ENCODE measurements at regions not wholly inside any gene's neighbourhood (a gene's known extent, or its start where the extent isn't known, plus 50 kb on each side); places are given as distances from the start of the nearest gene placed in this dataset.

DNA sequence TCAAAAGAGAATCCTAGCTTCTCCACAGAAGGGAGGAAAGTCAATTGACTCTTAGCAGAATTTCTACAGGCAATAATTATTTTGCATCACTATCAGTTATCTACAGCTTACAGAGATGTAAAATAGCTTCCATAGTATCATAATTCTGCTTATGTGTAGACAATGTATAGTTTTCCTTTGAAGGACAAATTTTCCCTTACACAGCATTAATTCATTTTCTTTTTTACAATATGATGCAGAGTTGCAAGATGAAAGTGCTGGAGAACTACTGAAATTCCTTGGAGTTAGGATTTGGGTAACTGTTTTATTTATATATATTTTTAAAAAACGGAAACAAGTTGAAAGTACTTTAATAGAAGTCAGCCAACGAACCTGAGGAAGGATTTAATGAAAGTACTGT, 111.0 kb upstream of the CPHXL start:
- no peak for DNase-seq (ENCODE audit: low spot score in 2 of 2)
- H3K4me3 ChIP-seq, result no peak overlapping the region
- no peaks in the 10 kb centered on the region for H3K27me3 ChIP-seq
- TF ChIP-seq POLR2A (IDR thresholded peaks at IDR 0.05) (no peak), EP300 (IDR thresholded peaks at IDR 0.05) (no peak)
- TF ChIP-seq, protein P1, sequence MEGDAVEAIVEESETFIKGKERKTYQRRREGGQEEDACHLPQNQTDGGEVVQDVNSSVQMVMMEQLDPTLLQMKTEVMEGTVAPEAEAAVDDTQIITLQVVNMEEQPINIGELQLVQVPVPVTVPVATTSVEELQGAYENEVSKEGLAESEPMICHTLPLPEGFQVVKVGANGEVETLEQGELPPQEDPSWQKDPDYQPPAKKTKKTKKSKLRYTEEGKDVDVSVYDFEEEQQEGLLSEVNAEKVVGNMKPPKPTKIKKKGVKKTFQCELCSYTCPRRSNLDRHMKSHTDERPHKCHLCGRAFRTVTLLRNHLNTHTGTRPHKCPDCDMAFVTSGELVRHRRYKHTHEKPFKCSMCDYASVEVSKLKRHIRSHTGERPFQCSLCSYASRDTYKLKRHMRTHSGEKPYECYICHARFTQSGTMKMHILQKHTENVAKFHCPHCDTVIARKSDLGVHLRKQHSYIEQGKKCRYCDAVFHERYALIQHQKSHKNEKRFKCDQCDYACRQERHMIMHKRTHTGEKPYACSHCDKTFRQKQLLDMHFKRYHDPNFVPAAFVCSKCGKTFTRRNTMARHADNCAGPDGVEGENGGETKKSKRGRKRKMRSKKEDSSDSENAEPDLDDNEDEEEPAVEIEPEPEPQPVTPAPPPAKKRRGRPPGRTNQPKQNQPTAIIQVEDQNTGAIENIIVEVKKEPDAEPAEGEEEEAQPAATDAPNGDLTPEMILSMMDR (IDR thresholded peaks at IDR 0.05), result no peak
- peaks cover 0 to 5% (median 0%) of the 10 kb centered on the region in 3 donors for H3K36me3 ChIP-seq
- no peaks in the 10 kb centered on the region for H3K4me1 ChIP-seq
- H3K27ac ChIP-seq, result no peak overlapping the region
- peaks cover 0 to 14% (median 1%) of the 10 kb centered on the region in 4 donors for H3K9me3 ChIP-seq
- 30 to 39% methylated on average over 2 of the region's 2 CpGs for WGBS, 2 donors

DNA sequence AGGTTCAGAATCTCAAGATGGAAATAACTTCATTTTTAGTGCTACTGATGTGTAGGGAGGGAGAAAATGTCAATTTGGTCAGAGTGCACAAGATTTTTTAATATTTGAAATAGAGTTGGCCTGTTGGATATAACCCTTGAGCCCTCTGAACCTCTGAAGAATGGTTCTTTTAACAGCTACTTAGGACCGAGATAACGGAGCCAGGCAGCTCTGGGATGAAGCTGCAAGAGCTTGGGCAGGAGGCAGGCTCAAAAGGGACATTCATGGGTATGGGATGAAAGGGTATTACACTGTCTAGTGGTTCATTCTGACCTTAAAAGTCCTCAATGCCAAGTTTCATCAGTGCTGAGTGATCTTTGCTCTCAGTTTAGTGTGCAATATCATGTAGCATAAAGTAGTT, 111.4 kb upstream of the CPHXL start:
- Histone ChIP-seq H3K9me3 (peaks cover 0 to 10% (median under 1%) of the 10 kb centered on the region in 4 donors), H3K4me3 (no peak overlapping the region), H3K4me1 (no peaks in the 10 kb centered on the region), H3K27ac (no peak overlapping the region), H3K27me3 (no peaks in the 10 kb centered on the region), H3K36me3 (peaks cover 0 to 5% (median 0%) of the 10 kb centered on the region in 3 donors)
- TF ChIP-seq, protein P1 (IDR thresholded peaks at IDR 0.05), result no peak
- TF ChIP-seq POLR2A (IDR thresholded peaks at IDR 0.05), result no peak
- TF ChIP-seq EP300 (IDR thresholded peaks at IDR 0.05), result no peak
- 36 to 48% methylated on average over 2 of the region's 2 CpGs for WGBS, 2 donors
- DNase-seq (ENCODE audit: low spot score in 2 of 2), result no peak

DNA sequence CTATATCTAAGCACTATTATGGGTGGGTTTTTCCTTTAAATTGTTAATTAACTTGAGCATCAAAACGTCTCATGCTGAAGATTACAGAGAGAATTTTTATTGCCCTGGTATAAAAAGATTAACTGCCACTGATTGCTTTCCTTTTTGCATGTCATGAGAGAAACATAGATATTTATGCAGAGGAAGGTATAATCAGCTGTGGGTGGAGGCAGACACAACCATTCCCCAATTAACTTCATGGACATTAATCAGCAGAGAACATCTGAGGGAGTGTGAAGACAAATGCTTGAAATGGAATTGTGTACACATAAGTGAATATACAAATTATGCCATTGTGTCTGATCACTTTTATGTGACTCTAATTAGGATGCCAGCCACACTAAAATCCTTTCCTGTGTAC, 115.2 kb upstream of the CPHXL start:
- Histone ChIP-seq H3K27me3 (no peaks in the 10 kb centered on the region), H3K4me3 (no peak overlapping the region), H3K27ac (no peak overlapping the region), H3K9me3 (no peaks in the 10 kb centered on the region), H3K36me3 (no peaks in the 10 kb centered on the region), H3K4me1 (no peaks in the 10 kb centered on the region)
- WGBS, 2 donors, result 11 to 18% methylated on average over 1 of the region's 1 CpG
- DNase-seq (ENCODE audit: low spot score in 2 of 2), result no peak
- TF ChIP-seq, protein P1 (IDR thresholded peaks at IDR 0.05), result no peak
- TF ChIP-seq EP300 (IDR thresholded peaks at IDR 0.05) (no peak), POLR2A (IDR thresholded peaks at IDR 0.05) (no peak)

DNA sequence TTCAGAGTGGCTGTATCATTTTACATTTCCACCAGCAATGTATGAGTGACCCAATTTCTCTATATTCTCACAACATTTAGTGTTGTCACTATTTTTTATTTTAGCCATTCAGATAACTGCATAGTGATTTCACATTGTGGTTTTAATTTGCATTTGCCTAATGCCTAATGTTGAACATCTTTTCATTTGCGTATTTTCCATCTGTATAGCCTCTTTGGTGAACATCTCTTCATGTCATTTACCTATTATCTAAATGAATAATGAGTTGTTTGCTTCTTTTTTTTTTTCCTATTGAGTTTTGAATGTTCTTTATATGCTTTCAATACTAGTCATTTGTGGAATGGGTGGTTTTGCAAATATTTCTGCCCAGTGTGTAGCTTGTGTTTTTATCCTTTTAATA, 120.9 kb upstream of the CPHXL start:
- H3K4me1 ChIP-seq, result no peaks in the 10 kb centered on the region
- H3K27ac ChIP-seq, result no peak overlapping the region
- no peak for DNase-seq (ENCODE audit: low spot score in 2 of 2)
- H3K4me3 ChIP-seq, result no peak overlapping the region
- H3K27me3 ChIP-seq, result no peaks in the 10 kb centered on the region
- H3K9me3 ChIP-seq, result no peaks in the 10 kb centered on the region
- WGBS, 2 donors, result 84 to 88% methylated on average over 1 of the region's 1 CpG
- TF ChIP-seq POLR2A (IDR thresholded peaks at IDR 0.05) (no peak), EP300 (IDR thresholded peaks at IDR 0.05) (no peak)
- TF ChIP-seq, protein P1 (IDR thresholded peaks at IDR 0.05), result no peak
- no peaks in the 10 kb centered on the region for H3K36me3 ChIP-seq

DNA sequence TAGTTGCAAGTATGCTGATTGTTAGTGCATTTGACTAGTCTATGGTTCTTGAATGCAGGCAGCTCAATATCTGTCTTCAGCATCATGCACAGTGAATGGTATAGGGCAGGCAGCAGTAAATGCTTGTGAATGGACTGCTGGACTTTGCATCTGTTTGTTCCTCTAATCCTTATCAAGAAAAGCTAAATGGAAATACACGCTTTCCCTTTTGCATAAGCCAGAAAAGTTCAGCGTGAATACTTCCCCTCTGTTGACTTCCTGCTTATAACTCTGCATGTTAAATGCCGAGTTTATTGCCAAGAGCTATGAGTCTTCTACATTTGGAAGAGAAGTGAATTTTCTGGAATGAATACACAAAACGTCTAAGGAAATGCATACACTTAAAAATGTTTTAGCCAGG, 127.9 kb upstream of the CPHXL start:
- no peaks in the 10 kb centered on the region for H3K4me1 ChIP-seq
- no peak overlapping the region for H3K27ac ChIP-seq
- TF ChIP-seq POLR2A (IDR thresholded peaks at IDR 0.05), result no peak
- TF ChIP-seq, protein P1 (IDR thresholded peaks at IDR 0.05), result no peak
- no peaks in the 10 kb centered on the region for H3K27me3 ChIP-seq
- 20 to 21% methylated on average over 4 of the region's 4 CpGs for WGBS, 2 donors
- DNase-seq (ENCODE audit: low spot score in 2 of 2), result no peak
- peaks cover 0 to 6% (median 0%) of the 10 kb centered on the region in 3 donors for H3K36me3 ChIP-seq
- H3K4me3 ChIP-seq, result no peak overlapping the region
- no peaks in the 10 kb centered on the region for H3K9me3 ChIP-seq
